ENCODE measurements at regions not wholly inside any gene's neighbourhood (a gene's known extent, or its start where the extent isn't known, plus 50 kb on each side); places are given as distances from the start of the nearest gene placed in this dataset.

GRCh38 chr10:55631071-55631654 lies 729.9 kb downstream of the ZWINT start (continued):
- TF ChIP-seq ATF2 (IDR thresholded peaks at IDR 0.05; ENCODE audit: low read length) (no peak), ASH2L (IDR thresholded peaks at IDR 0.05; ENCODE audit: low read length) (peak; percentile 86), YY1 (IDR thresholded peaks at IDR 0.05; ENCODE audit: low read depth, low read length) (peak; percentile 89), NRF1 (IDR thresholded peaks at IDR 0.05; ENCODE audit: low read depth, low read length) (no peak), RAD21 (IDR thresholded peaks at IDR 0.05 in 1 of 2, conservative IDR thresholded peaks at IDR 0.05 in 1 of 2; ENCODE audit: low read depth in 2 of 2, low read length in 2 of 2) (peak; percentile 84 to 85), CHD7 (IDR thresholded peaks at IDR 0.05; ENCODE audit: insufficient replicate concordance, low read length) (no peak), ATF3 (IDR thresholded peaks at IDR 0.05; ENCODE audit: insufficient read depth, low read depth, low read length) (no peak), CBX8 (IDR thresholded peaks at IDR 0.05; ENCODE audit: borderline replicate concordance, low read depth, low read length) (no peak)

Measured in H1 (cell line).